SK-N-SH (cell line): ENCODE measurements at regions not wholly inside any gene's neighbourhood (a gene's known extent, or its start where the extent isn't known, plus 50 kb on each side); places are given as distances from the start of the nearest gene placed in this dataset.

Experiments
- CTCF ChIA-PET: fragments of 300-600, 350-600 bp; formaldehyde crosslinking; extraction: SDS; loops from one replicate; lab custom pipeline; 2021; lab: Yijun Ruan, JAX
- POLR2A ChIA-PET: fragments of 350-600 bp; sonication (Branson Sonifier 250); formaldehyde crosslinking; extraction: SDS; loops from one replicate; lab custom pipeline; 2020; ENCODE audit warnings: antibody characterized with exemption, inconsistent platforms; lab: Yijun Ruan, JAX
- DNase-seq: peaks from one replicate; pipeline ENCODE4 v3.0.0; 2012
- H2AFZ ChIP-seq: fragments of 200-600 bp; sonication (generic); 2 replicates; pipeline ENCODE4 v1.8.1; 2016; ENCODE audit warnings: antibody characterized with exemption, mild to moderate bottlenecking, low read depth
- H3F3A ChIP-seq: fragments of 200-600 bp; sonication (generic); replicated peaks from 2 replicates; pipeline ENCODE3; 2016; ENCODE audit warnings: antibody characterized with exemption, mild to moderate bottlenecking; ENCODE audit not compliant: insufficient read depth
- H3K27ac ChIP-seq, 2 experiments: fragments of 200-500 bp in 1 of 2; fragments of 200-600 bp in 1 of 2; sonication (Bioruptor generic) in 1 of 2; sonication (generic), shearing (Covaris generic) in 1 of 2; 2 replicates each; pipeline versions ENCODE4 v1.5.1 to v1.6.1; 2014 to 2016; ENCODE audit warnings: low read depth in 2 of 2, inconsistent platforms in 1 of 2, low read length in 1 of 2, mild to moderate bottlenecking in 1 of 2, mixed read lengths in 1 of 2
- H3K27me3 ChIP-seq: fragments of 200-600 bp; sonication (generic), shearing (Covaris generic); 2 replicates; pipeline ENCODE4 v1.6.1; 2016; ENCODE audit warnings: mixed run types; ENCODE audit not compliant: insufficient read depth
- H3K36me3 ChIP-seq, 2 experiments: fragments of 200-500 bp in 1 of 2; fragments of 200-600 bp in 1 of 2; sonication (Bioruptor generic) in 1 of 2; sonication (generic) in 1 of 2; replicated peaks in 1 of 2; 2 replicates each; pipeline versions ENCODE3 to v1.5.1; 2014 to 2016; ENCODE audit warnings: low read length in 1 of 2, mild to moderate bottlenecking in 1 of 2; ENCODE audit not compliant: insufficient read depth in 2 of 2, control insufficient read depth in 1 of 2
- H3K4me1 ChIP-seq, 2 experiments: fragments of 200-500 bp in 1 of 2; fragments of 200-600 bp in 1 of 2; sonication (Bioruptor generic) in 1 of 2; sonication (generic), shearing (Covaris generic) in 1 of 2; 2 replicates each; pipeline versions ENCODE4 v1.5.1 to v1.6.1; 2014 to 2016; ENCODE audit warnings: low read depth in 1 of 2, low read length in 1 of 2, mixed run types in 1 of 2; ENCODE audit not compliant: insufficient read depth in 2 of 2, control insufficient read depth in 1 of 2
- H3K4me2 ChIP-seq: fragments of 200-600 bp; sonication (generic), shearing (Covaris generic); 2 replicates; pipeline ENCODE4 v1.6.1; 2017; ENCODE audit warnings: mixed run types
- H3K4me3 ChIP-seq, 2 experiments: fragments of 200-500 bp in 1 of 2; fragments of 200-600 bp in 1 of 2; sonication (Bioruptor generic) in 1 of 2; sonication (generic), shearing (Covaris generic) in 1 of 2; 2 replicates each; pipeline versions ENCODE4 v1.5.1 to v1.8.1; 2014 to 2016; ENCODE audit warnings: low read depth in 2 of 2, inconsistent platforms in 1 of 2, low read length in 1 of 2, mild to moderate bottlenecking in 1 of 2, mixed read lengths in 1 of 2, moderate library complexity in 1 of 2
- H3K79me2 ChIP-seq: fragments of 200-600 bp; sonication (generic); 2 replicates; pipeline ENCODE4 v1.8.1; 2017; ENCODE audit warnings: mild to moderate bottlenecking; ENCODE audit not compliant: insufficient read depth
- H3K9ac ChIP-seq: fragments of 200-600 bp; sonication (generic); 2 replicates; pipeline ENCODE4 v1.6.1; 2017; ENCODE audit warnings: mixed run types
- H3K9me2 ChIP-seq: fragments of 200-600 bp; sonication (generic); 2 replicates; pipeline ENCODE4 v1.6.1; 2017; ENCODE audit warnings: mixed run types
- H3K9me3 ChIP-seq: fragments of 200-600 bp; sonication (generic); 2 replicates; pipeline ENCODE4 v1.6.1; 2017; ENCODE audit warnings: mixed run types, mild to moderate bottlenecking, moderate library complexity
- H4K20me1 ChIP-seq: fragments of 200-600 bp; sonication (generic); 2 replicates; pipeline ENCODE4 v1.6.1; 2017; ENCODE audit warnings: mild to moderate bottlenecking, mixed run types; ENCODE audit not compliant: insufficient read depth
- CHD2 ChIP-seq: fragments of 150-350 bp; IDR thresholded peaks from 2 replicates; pipeline ENCODE4 v1.6.1; 2018; ENCODE audit warnings: low read length; ENCODE audit not compliant: partially characterized antibody
- FOSL2 ChIP-seq: IDR thresholded peaks from 2 replicates; pipeline ENCODE4 v1.4.0; 2012; ENCODE audit warnings: low read depth, mild to moderate bottlenecking, moderate library complexity, borderline replicate concordance
- FOXJ3 ChIP-seq: sonication (generic); formaldehyde crosslinking; IDR thresholded peaks from 2 replicates; pipeline ENCODE4 v1.5.1; 2020; ENCODE audit warnings: mild to moderate bottlenecking, missing genetic modification reagents
- GATA2 ChIP-seq: sonication (generic); formaldehyde crosslinking; IDR thresholded peaks from 2 replicates; pipeline ENCODE4 v1.5.0; 2020; ENCODE audit warnings: mild to moderate bottlenecking, missing genetic modification reagents
- MXI1 ChIP-seq: IDR thresholded peaks from 2 replicates; pipeline ENCODE4 v1.6.1; 2012; ENCODE audit warnings: mild to moderate bottlenecking, low read depth, low read length, improper control_type of control experiment
- PBX3 ChIP-seq: IDR thresholded peaks from 2 replicates; pipeline ENCODE4; 2012
- POLR2AphosphoS5 ChIP-seq: IDR thresholded peaks from 2 replicates; pipeline ENCODE4 v1.6.1; 2012; ENCODE audit warnings: low read depth, low read length
- RAD21 ChIP-seq: IDR thresholded peaks from 2 replicates; pipeline ENCODE4 v1.6.1; 2012; ENCODE audit warnings: mild to moderate bottlenecking, low read length
- RCOR1 ChIP-seq: fragments of 150-350 bp; IDR thresholded peaks from 2 replicates; pipeline ENCODE4 v1.6.1; 2017; ENCODE audit warnings: antibody characterized with exemption, low read length
- REST ChIP-seq: IDR thresholded peaks from 2 replicates; pipeline ENCODE4 v1.6.1; 2012; ENCODE audit warnings: mild to moderate bottlenecking, low read depth, low read length, moderate library complexity
- RXRA ChIP-seq: IDR thresholded peaks from 2 replicates; pipeline ENCODE4 v1.4.0; 2012; ENCODE audit warnings: low read depth, mild to moderate bottlenecking, borderline replicate concordance
- SIN3A ChIP-seq: IDR thresholded peaks from 2 replicates; pipeline ENCODE4 v1.6.1; 2012; ENCODE audit warnings: low read depth, mild to moderate bottlenecking, low read length, moderate library complexity, borderline replicate concordance
- SMC3 ChIP-seq: IDR thresholded peaks from 2 replicates; pipeline ENCODE4 v1.6.1; 2012; ENCODE audit warnings: low read depth, low read length, improper control_type of control experiment
- TCF12 ChIP-seq: IDR thresholded peaks from 2 replicates; pipeline ENCODE4 v1.4.0; 2012
- TEAD4 ChIP-seq: IDR thresholded peaks from 2 replicates; pipeline ENCODE4 v1.4.0; 2012; ENCODE audit warnings: mild to moderate bottlenecking, borderline replicate concordance; ENCODE audit not compliant: insufficient read depth
- USF2 ChIP-seq: fragments of 150-350 bp; IDR thresholded peaks from 2 replicates; pipeline ENCODE4 v1.6.1; 2017; ENCODE audit warnings: antibody characterized with exemption, low read length, low read depth, borderline replicate concordance
- WGBS: methylation state at CpG from one replicate; pipeline ENCODE4 v1.1.6; 2017; ENCODE audit warnings: low lambda C conversion rate; 5-methylcytosine and 5-hydroxymethylcytosine counted together
- TF ChIP-seq, protein P1 (sequence below): IDR thresholded peaks from 2 replicates; pipeline ENCODE4 v1.4.0; 2012; ENCODE audit warnings: low read depth
- TF ChIP-seq, protein P2 (sequence below): fragments of 200-600 bp; sonication (generic); IDR thresholded peaks from 2 replicates; pipeline ENCODE4 v1.6.1; 2017; ENCODE audit warnings: antibody characterized with exemption, mild to moderate bottlenecking, moderate library complexity
- TF ChIP-seq, protein P3 (sequence below): IDR thresholded peaks from 2 replicates; pipeline ENCODE4 v1.4.0; 2012; ENCODE audit warnings: low read depth, borderline replicate concordance
- TF ChIP-seq, protein P4 (sequence below): fragments of 150-350 bp; IDR thresholded peaks from 2 replicates; pipeline ENCODE4 v1.6.1; 2016; ENCODE audit warnings: mild to moderate bottlenecking, low read depth, low read length

DNA sequence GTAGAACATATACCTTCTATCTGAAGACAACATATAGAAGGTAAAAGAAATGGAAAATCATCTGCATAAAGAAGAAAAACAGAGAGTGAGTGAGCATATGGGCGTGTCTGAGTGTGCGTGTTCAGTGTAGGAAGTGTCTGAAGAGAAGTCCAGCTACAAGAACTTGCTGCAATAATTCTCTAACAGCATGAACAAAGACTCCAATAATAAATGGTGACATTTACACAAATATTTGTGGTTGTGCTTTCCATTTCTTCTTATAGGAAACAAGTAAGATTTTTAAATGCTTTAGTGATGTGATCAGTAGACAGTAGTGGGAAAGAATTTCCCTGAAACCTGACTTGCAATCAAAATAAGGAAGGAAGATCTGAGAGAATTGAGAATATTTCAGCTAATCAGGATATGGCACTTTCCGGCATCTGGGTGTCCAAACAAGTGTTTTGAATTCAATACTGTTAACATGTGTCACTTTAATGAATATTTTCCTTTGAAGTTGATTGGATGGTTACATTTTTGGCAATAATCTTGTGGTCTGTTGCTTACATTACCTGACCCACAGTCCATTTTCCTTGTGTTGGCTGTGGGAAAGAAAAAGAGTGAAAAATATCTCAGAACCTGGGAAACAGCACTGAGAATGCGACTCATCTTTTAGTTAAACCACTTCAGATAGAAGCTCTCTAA is 154.0 kb downstream of the TGFB2 start:
- Histone ChIP-seq H3K36me3 (no peaks in the 10 kb centered on the region), H3K9ac (peak overlapping the region; percentile 77), H3K4me3 (peak overlapping the region; percentile 33; a peak in 3 of 4 replicates), H3F3A (peaks cover 31% of the 10 kb centered on the region), H3K9me3 (no peaks in the 10 kb centered on the region), H3K79me2 (no peaks in the 10 kb centered on the region), H3K27me3 (no peaks in the 10 kb centered on the region), H3K9me2 (no peaks in the 10 kb centered on the region), H3K27ac (peak overlapping the region; percentile 94 to 97), H2AFZ (peak overlapping the region; percentile 36; the same call in 1 of the 2 replicates), H3K4me1 (peaks cover 10 to 16% of the 10 kb centered on the region in 2 experiments), H4K20me1 (no peaks in the 10 kb centered on the region), H3K4me2 (peak overlapping the region; percentile 61)
- 41% methylated on average over 4 of the region's 4 CpGs for WGBS
- ChIA-PET POLR2A (interaction anchor here (0.9 kb wide), 1 partner anchor 11 kb away, joined by 3 read pairs; no protein-coding TSS in a partner anchor), CTCF (no interaction called here)
- DNase-seq, result no peak
- TF ChIP-seq REST (no peak), RXRA (no peak), GATA2 (CRISPR knock-in tag) (no peak), TCF12 (peak; percentile 49), FOSL2 (no peak; the same call in 1 of the 2 replicates), USF2 (no peak), PBX3 (peak; percentile 80), SIN3A (no peak), CHD2 (no peak), TEAD4 (peak; percentile 64), FOXJ3 (CRISPR knock-in tag) (no peak), RAD21 (no peak), POLR2AphosphoS5 (no peak), SMC3 (no peak), MXI1 (no peak), RCOR1 (no peak)
- TF ChIP-seq, protein P1, sequence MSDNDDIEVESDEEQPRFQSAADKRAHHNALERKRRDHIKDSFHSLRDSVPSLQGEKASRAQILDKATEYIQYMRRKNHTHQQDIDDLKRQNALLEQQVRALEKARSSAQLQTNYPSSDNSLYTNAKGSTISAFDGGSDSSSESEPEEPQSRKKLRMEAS, result 0 out of 2 replicates have a peak, but pooled peaks have one; percentile 13
- TF ChIP-seq, protein P2, sequence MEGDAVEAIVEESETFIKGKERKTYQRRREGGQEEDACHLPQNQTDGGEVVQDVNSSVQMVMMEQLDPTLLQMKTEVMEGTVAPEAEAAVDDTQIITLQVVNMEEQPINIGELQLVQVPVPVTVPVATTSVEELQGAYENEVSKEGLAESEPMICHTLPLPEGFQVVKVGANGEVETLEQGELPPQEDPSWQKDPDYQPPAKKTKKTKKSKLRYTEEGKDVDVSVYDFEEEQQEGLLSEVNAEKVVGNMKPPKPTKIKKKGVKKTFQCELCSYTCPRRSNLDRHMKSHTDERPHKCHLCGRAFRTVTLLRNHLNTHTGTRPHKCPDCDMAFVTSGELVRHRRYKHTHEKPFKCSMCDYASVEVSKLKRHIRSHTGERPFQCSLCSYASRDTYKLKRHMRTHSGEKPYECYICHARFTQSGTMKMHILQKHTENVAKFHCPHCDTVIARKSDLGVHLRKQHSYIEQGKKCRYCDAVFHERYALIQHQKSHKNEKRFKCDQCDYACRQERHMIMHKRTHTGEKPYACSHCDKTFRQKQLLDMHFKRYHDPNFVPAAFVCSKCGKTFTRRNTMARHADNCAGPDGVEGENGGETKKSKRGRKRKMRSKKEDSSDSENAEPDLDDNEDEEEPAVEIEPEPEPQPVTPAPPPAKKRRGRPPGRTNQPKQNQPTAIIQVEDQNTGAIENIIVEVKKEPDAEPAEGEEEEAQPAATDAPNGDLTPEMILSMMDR, result no peak
- TF ChIP-seq, protein P3, sequence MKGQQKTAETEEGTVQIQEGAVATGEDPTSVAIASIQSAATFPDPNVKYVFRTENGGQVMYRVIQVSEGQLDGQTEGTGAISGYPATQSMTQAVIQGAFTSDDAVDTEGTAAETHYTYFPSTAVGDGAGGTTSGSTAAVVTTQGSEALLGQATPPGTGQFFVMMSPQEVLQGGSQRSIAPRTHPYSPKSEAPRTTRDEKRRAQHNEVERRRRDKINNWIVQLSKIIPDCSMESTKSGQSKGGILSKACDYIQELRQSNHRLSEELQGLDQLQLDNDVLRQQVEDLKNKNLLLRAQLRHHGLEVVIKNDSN, result no peak
- TF ChIP-seq, protein P4, sequence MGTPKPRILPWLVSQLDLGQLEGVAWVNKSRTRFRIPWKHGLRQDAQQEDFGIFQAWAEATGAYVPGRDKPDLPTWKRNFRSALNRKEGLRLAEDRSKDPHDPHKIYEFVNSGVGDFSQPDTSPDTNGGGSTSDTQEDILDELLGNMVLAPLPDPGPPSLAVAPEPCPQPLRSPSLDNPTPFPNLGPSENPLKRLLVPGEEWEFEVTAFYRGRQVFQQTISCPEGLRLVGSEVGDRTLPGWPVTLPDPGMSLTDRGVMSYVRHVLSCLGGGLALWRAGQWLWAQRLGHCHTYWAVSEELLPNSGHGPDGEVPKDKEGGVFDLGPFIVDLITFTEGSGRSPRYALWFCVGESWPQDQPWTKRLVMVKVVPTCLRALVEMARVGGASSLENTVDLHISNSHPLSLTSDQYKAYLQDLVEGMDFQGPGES, result no peak
